ENCODE measurements at regions not wholly inside any gene's neighbourhood (a gene's known extent, or its start where the extent isn't known, plus 50 kb on each side); places are given as distances from the start of the nearest gene placed in this dataset.
"Not testable (repeated sequence)": the region's sequence is repeated elsewhere in the genome, so short reads cannot be mapped to it uniquely, and the experiment has no call there.

GRCh38 chrX:42157923-42158322, 234.6 kb upstream of the CASK start:
- TF ChIP-seq BHLHE40 (IDR thresholded peaks at IDR 0.05; ENCODE audit: borderline replicate concordance); SUZ12 (IDR thresholded peaks at IDR 0.05); L3MBTL2 (conservative IDR thresholded peaks at IDR 0.05): not testable (repeated sequence)

All from HEK293T (cell line).